NCI-H1436 treated with DMSO at 0.1 percent for 48 hours (cell line): ENCODE measurements at regions not wholly inside any gene's neighbourhood (a gene's known extent, or its start where the extent isn't known, plus 50 kb on each side); places are given as distances from the start of the nearest gene placed in this dataset.

Source experiments
- DNase-seq: peaks from one replicate; lab custom pipeline; 2025; lab: John Stamatoyannopoulos, UW

DNA sequence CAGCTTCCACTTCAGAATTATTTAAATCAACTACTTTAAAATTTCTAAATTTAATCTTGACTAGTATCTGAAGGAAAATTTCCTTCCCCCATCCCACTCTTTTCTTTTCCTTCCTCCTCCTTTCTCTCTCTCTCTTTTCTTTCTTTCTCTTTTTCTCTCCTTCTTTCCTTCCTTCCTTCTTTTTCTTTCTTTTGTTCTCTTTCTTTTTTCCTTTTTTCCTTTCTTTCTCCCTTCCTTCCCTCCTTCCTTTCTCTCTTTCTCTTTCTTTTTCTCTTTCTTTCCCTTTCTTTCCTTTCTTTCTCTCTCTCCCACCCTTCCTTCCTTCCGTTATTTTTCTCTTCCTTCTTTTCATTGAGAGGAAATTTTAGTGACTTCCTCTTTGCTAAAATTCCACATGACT lies 132.0 kb upstream of the CDH19 start:
- DNase-seq, result no peak

- DNase-seq, result no peak
Observed at GRCh38 chr18:66734451-66734850, 130.6 kb upstream of the CDH19 start.

DNA sequence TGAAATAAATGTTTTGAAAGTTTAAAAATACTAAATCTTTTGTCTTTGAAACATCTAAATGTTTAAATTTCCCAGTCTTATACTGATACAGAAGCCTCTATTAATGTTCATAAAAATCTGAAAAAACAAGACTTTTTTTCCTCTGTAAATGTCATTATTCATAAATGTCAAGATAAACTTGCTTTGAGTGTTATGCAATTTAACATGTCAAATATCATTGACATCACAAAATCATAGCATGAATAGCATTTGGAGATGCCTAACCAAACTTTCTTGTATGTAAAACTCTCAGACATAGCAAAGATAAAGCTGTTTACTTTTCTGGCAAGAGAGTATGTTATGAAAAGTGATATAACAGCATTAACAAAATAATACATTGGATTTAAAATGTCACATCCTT lies 128.0 kb upstream of the CDH19 start:
- no peak for DNase-seq

GRCh38 chr18:66729442-66730239 lies 125.8 kb upstream of the CDH19 start:
- no peak for DNase-seq

- DNase-seq, result no peak
Observed at GRCh38 chr18:66728951-66729350, 125.1 kb upstream of the CDH19 start.

GRCh38 chr18:66727991-66728390 lies 124.1 kb upstream of the CDH19 start:
- no peak for DNase-seq

GRCh38 chr18:66724664-66725356 lies 120.9 kb upstream of the CDH19 start:
- no peak for DNase-seq

DNA sequence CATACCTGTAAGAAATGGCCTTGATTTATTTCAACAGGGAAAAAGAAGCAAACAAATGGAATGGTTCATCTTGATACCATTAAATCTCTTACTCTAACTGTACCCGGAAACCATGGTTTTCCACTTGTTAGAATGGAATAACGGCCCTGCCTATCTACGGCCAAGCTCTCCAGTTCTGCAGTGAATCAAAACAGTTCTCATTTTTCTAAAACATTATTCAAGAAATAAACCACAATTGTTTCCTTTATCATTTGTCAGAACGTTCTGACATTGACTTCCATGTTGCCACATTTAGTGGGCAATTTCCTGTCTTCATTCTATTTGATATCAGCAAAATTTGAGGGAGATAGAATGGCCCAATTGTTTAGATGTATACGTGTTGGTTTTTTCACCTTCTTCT lies 118.8 kb upstream of the CDH19 start:
- DNase-seq, result no peak

GRCh38 chr18:66708646-66709045 lies 104.8 kb upstream of the CDH19 start:
- DNase-seq, result no peak

GRCh38 chr18:66707473-66707872 lies 103.6 kb upstream of the CDH19 start:
- DNase-seq, result no peak

DNA sequence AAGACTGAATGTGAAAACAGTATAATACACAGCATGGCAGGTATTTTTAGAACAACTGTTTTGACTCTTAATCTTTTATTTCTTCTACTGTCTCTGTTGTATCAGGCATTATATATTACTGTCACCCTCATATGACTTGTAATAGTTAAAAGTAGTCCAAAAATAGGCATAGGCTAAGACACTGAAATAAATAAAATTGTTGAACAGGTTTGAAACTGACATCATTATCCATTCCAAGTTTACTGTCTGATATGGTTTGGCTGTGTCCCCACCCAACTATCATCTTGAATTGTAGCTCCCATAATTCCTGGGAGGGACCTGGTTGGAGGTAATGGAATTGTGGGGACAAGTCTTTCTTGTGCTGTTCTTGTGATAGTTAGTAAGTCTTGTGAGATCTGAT lies 91.4 kb upstream of the CDH19 start:
- no peak for DNase-seq

- no peak for DNase-seq
Observed at GRCh38 chr18:66694852-66695251, 91.0 kb upstream of the CDH19 start.

- DNase-seq, result no peak
Observed at GRCh38 chr18:66687635-66688034, 83.7 kb upstream of the CDH19 start.

- no peak for DNase-seq
Observed at GRCh38 chr18:66682855-66683322, 79.0 kb upstream of the CDH19 start.

- DNase-seq, result no peak
Observed at GRCh38 chr18:66676699-66677098, 72.8 kb upstream of the CDH19 start.

- DNase-seq, result no peak
Observed at GRCh38 chr18:66674286-66674685, 70.4 kb upstream of the CDH19 start.

DNA sequence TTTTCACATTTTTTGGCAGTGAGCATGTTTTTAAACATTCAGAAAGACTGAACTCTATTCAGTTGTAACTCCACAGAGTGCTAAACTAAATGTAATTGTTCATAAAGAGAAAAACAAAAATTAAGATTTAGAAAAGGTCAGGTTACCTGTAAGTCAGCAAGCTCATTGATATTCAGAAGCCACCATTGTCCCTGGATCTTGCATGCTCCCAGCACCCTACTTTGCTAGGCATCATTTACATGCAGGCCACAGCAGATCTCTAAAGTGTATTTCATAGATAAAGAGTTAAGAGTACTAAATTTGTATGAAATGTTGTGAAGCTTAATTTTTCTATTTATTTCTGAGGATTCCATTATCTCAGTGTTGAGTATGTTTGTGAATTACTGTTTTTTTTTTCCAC lies 64.8 kb upstream of the CDH19 start:
- no peak for DNase-seq

GRCh38 chr18:66662632-66663031 lies 58.7 kb upstream of the CDH19 start:
- no peak for DNase-seq

GRCh38 chr18:66655407-66655806 lies 51.5 kb upstream of the CDH19 start:
- DNase-seq, result no peak
